Transverse colon (tissue), 4 donors: ENCODE measurements at regions not wholly inside any gene's neighbourhood (a gene's known extent, or its start where the extent isn't known, plus 50 kb on each side); places are given as distances from the start of the nearest gene placed in this dataset.

ENCODE experiments used
- DNase-seq: peaks from one replicate; pipeline ENCODE4 v3.0.0-alpha.2; 2019
- H3K27ac ChIP-seq, 4 donors: fragments of 200-600 bp; sonication (generic); 2 replicates each; pipeline ENCODE4 v1.5.1; 2016 to 2018; ENCODE audit warnings: inconsistent platforms in 4 of 4
- H3K27me3 ChIP-seq: fragments of 200-600 bp; sonication (generic); 2 replicates; pipeline ENCODE4 v1.5.1; 2017; ENCODE audit warnings: inconsistent platforms
- H3K36me3 ChIP-seq, 4 donors: fragments of 200-600 bp; sonication (generic); 2 replicates each; pipeline ENCODE4 v1.5.1; 2017 to 2019; ENCODE audit warnings: inconsistent platforms in 4 of 4
- H3K4me1 ChIP-seq, 4 donors: fragments of 200-600 bp; sonication (generic); 2 replicates each; pipeline ENCODE4 v1.5.1; 2017 to 2020; ENCODE audit warnings: inconsistent platforms in 4 of 4
- H3K4me3 ChIP-seq, 4 donors: fragments of 200-600 bp; sonication (generic); 1 replicate in 1 of 4; 2 replicates in 3 of 4; pipeline versions ENCODE4 v1.5.1 to v1.6.1; 2017 to 2019; ENCODE audit warnings: inconsistent platforms in 4 of 4
- H3K9me3 ChIP-seq, 2 donors: fragments of 200-600 bp; sonication (generic); 2 replicates each; pipeline ENCODE4 v1.5.1; 2017 to 2019; ENCODE audit warnings: inconsistent platforms in 2 of 2
- EP300 ChIP-seq: sonication (generic); formaldehyde crosslinking; IDR thresholded peaks from one replicate; pipeline ENCODE4 v1.6.1; 2017; ENCODE audit warnings: antibody characterized with exemption, low read depth
- POLR2A ChIP-seq: fragments of 450-650 bp; IDR thresholded peaks from one replicate; pipeline ENCODE4 v1.6.1; 2016; ENCODE audit warnings: antibody characterized with exemption, mild to moderate bottlenecking, moderate library complexity
- POLR2AphosphoS5 ChIP-seq, 3 donors: sonication (generic); formaldehyde crosslinking; IDR thresholded peaks; one replicate each; pipeline ENCODE4 v1.6.1; 2016; ENCODE audit warnings: antibody characterized with exemption in 3 of 3
- WGBS, 2 donors: methylation state at CpG; one replicate each; pipeline ENCODE4 v1.1.5; 2018; ENCODE audit warnings: low coverage in 1 of 2; 5-methylcytosine and 5-hydroxymethylcytosine counted together
- in situ Hi-C, 4 donors: fragments of 200-750 bp; cut with MboI; loops; one replicate each; pipeline versions ENCODE4 v1.15.0 to v1.15.1; 2017; ENCODE audit warnings: low sequenced_read_pairs in 3 of 4, low pct_ligation_motif_present in 1 of 4, low pct_unique_long_range_greater_than_20kb in 1 of 4
- intact Hi-C: fragments of 100-400 bp; cut with DNase I; formaldehyde crosslinking; loops from one replicate; pipeline ENCODE4 v1.15.1; 2023; ENCODE audit warnings: low total_unique reads
- small RNA-seq, 4 donors: library from RNA; depleted of rRNA; stranded (forward); fragments of <200 nt; gene quantifications; one replicate each; pipeline ENCODE3, GENCODE V24; 2016
- TF ChIP-seq, protein P1 (sequence below), 5 experiments: fragments of 200-600 bp in 3 of 5; fragments of 450-650 bp in 2 of 5; sonication (generic) in 3 of 5; IDR thresholded peaks; 1 replicate in 2 of 5; 2 replicates in 3 of 5; pipeline ENCODE4 v1.5.1; 2016 to 2017; ENCODE audit warnings: antibody characterized with exemption in 5 of 5, inconsistent platforms in 3 of 5, mild to moderate bottlenecking in 2 of 5, moderate library complexity in 1 of 5

DNA sequence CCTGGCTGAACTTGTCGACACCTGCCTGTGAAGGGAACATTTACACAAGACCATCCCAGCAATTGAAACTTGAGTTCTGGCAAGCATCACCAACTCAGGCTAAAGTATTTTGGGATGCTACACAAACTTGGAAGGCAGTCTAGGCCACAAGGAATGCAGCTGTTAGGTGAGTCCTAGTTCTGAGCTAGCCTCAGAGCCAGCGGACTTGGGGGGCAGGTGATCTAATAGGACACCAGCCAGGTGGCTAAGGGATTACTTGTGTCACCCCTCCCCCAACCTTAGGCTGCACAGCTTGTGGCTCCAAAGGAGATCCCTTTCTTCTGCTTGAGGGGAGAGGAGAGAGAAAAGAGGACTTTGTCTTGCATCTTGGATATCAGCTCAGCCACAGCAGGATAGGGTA, 62.3 kb upstream of the DKK2 start:
- Histone ChIP-seq H3K27me3 (no peaks in the 10 kb centered on the region), H3K36me3 (no peaks in the 10 kb centered on the region), H3K9me3 (no peaks in the 10 kb centered on the region), H3K27ac (no peak overlapping the region), H3K4me1 (no peaks in the 10 kb centered on the region), H3K4me3 (no peak overlapping the region)
- TF ChIP-seq POLR2AphosphoS5 (IDR thresholded peaks at IDR 0.05), result no peak
- intact Hi-C loops (no loop called here), in situ Hi-C loops (no loop called here)
- DNase-seq, result no peak
- 75% methylated on average over 2 of the region's 2 CpGs; no CpG with 5 or more reads in 1 of the 2 donors for WGBS, 2 donors

DNA sequence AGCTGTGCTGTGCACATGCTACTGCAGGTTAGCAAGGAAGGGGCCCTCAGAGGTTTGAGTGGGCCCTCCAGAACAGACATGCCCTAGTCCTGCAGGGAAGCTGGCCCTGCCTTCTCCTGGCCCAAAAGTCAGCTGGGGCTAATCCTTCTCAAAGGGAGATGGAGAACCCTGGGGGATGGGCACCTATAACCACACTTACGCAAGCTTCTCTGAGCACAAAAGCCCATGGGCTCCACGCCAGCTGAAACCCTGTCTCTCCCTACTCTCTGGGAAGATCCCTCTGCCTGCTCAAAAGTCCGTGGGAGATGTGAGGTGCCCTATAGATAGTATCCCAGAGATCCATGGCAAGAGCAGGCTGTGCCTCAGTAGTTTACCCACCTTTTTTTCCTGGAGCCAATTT, 58.9 kb upstream of the DKK2 start:
- TF ChIP-seq EP300 (no peak), POLR2A (no peak), POLR2AphosphoS5 (IDR thresholded peaks at IDR 0.05) (no peak)
- TF ChIP-seq, protein P1, sequence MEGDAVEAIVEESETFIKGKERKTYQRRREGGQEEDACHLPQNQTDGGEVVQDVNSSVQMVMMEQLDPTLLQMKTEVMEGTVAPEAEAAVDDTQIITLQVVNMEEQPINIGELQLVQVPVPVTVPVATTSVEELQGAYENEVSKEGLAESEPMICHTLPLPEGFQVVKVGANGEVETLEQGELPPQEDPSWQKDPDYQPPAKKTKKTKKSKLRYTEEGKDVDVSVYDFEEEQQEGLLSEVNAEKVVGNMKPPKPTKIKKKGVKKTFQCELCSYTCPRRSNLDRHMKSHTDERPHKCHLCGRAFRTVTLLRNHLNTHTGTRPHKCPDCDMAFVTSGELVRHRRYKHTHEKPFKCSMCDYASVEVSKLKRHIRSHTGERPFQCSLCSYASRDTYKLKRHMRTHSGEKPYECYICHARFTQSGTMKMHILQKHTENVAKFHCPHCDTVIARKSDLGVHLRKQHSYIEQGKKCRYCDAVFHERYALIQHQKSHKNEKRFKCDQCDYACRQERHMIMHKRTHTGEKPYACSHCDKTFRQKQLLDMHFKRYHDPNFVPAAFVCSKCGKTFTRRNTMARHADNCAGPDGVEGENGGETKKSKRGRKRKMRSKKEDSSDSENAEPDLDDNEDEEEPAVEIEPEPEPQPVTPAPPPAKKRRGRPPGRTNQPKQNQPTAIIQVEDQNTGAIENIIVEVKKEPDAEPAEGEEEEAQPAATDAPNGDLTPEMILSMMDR (IDR thresholded peaks at IDR 0.05), result no peak
- Histone ChIP-seq H3K27ac (no peak overlapping the region), H3K4me3 (no peak overlapping the region), H3K27me3 (no peaks in the 10 kb centered on the region), H3K4me1 (no peaks in the 10 kb centered on the region), H3K9me3 (no peaks in the 10 kb centered on the region), H3K36me3 (no peaks in the 10 kb centered on the region)
- intact Hi-C loops (no loop called here), in situ Hi-C loops (no loop called here)
- DNase-seq, result no peak
- 77% methylated on average over 3 of the region's 3 CpGs; no CpG with 5 or more reads in 1 of the 2 donors for WGBS, 2 donors

GRCh38 chr4:107094332-107094731, 58.2 kb upstream of the DKK2 start:
- Histone ChIP-seq H3K36me3 (no peaks in the 10 kb centered on the region), H3K4me3 (no peak overlapping the region), H3K27ac (no peak overlapping the region), H3K27me3 (no peaks in the 10 kb centered on the region), H3K9me3 (no peaks in the 10 kb centered on the region), H3K4me1 (no peaks in the 10 kb centered on the region)
- in situ Hi-C loops, result no loop called here
- no peak for DNase-seq
- no peak for TF ChIP-seq POLR2AphosphoS5 (IDR thresholded peaks at IDR 0.05)
- TF ChIP-seq, protein P1 (IDR thresholded peaks at IDR 0.05), result peak in 3 of 5 experiments; percentile 4 to 27 (median 20)
- no peak for TF ChIP-seq EP300
- intact Hi-C loops, result no loop called here
- WGBS, 2 donors, result 91 to 100% methylated on average over 2 of the region's 2 CpGs

Small RNAs in the stretch of these regions (small RNA-seq; reads per million reads assigned to genes)
- 0 reads per million in 4 donors for gene RNU6-551P
